SK-N-SH (cell line): ENCODE measurements at regions not wholly inside any gene's neighbourhood (a gene's known extent, or its start where the extent isn't known, plus 50 kb on each side); places are given as distances from the start of the nearest gene placed in this dataset.

Source experiments
- CTCF ChIA-PET: fragments of 300-600, 350-600 bp; formaldehyde crosslinking; extraction: SDS; loops from one replicate; lab custom pipeline; 2021; lab: Yijun Ruan, JAX
- POLR2A ChIA-PET: fragments of 350-600 bp; sonication (Branson Sonifier 250); formaldehyde crosslinking; extraction: SDS; loops from one replicate; lab custom pipeline; 2020; ENCODE audit warnings: antibody characterized with exemption, inconsistent platforms; lab: Yijun Ruan, JAX
- DNase-seq: peaks from one replicate; pipeline ENCODE4 v3.0.0; 2012
- H2AFZ ChIP-seq: fragments of 200-600 bp; sonication (generic); 2 replicates; pipeline ENCODE4 v1.8.1; 2016; ENCODE audit warnings: antibody characterized with exemption, mild to moderate bottlenecking, low read depth
- H3F3A ChIP-seq: fragments of 200-600 bp; sonication (generic); replicated peaks from 2 replicates; pipeline ENCODE3; 2016; ENCODE audit warnings: antibody characterized with exemption, mild to moderate bottlenecking; ENCODE audit not compliant: insufficient read depth
- H3K27ac ChIP-seq, 2 experiments: fragments of 200-500 bp in 1 of 2; fragments of 200-600 bp in 1 of 2; sonication (Bioruptor generic) in 1 of 2; sonication (generic), shearing (Covaris generic) in 1 of 2; 2 replicates each; pipeline versions ENCODE4 v1.5.1 to v1.6.1; 2014 to 2016; ENCODE audit warnings: low read depth in 2 of 2, inconsistent platforms in 1 of 2, low read length in 1 of 2, mild to moderate bottlenecking in 1 of 2, mixed read lengths in 1 of 2
- H3K27me3 ChIP-seq: fragments of 200-600 bp; sonication (generic), shearing (Covaris generic); 2 replicates; pipeline ENCODE4 v1.6.1; 2016; ENCODE audit warnings: mixed run types; ENCODE audit not compliant: insufficient read depth
- H3K36me3 ChIP-seq, 2 experiments: fragments of 200-500 bp in 1 of 2; fragments of 200-600 bp in 1 of 2; sonication (Bioruptor generic) in 1 of 2; sonication (generic) in 1 of 2; replicated peaks in 1 of 2; 2 replicates each; pipeline versions ENCODE3 to v1.5.1; 2014 to 2016; ENCODE audit warnings: low read length in 1 of 2, mild to moderate bottlenecking in 1 of 2; ENCODE audit not compliant: insufficient read depth in 2 of 2, control insufficient read depth in 1 of 2
- H3K4me1 ChIP-seq, 2 experiments: fragments of 200-500 bp in 1 of 2; fragments of 200-600 bp in 1 of 2; sonication (Bioruptor generic) in 1 of 2; sonication (generic), shearing (Covaris generic) in 1 of 2; 2 replicates each; pipeline versions ENCODE4 v1.5.1 to v1.6.1; 2014 to 2016; ENCODE audit warnings: low read depth in 1 of 2, low read length in 1 of 2, mixed run types in 1 of 2; ENCODE audit not compliant: insufficient read depth in 2 of 2, control insufficient read depth in 1 of 2
- H3K4me2 ChIP-seq: fragments of 200-600 bp; sonication (generic), shearing (Covaris generic); 2 replicates; pipeline ENCODE4 v1.6.1; 2017; ENCODE audit warnings: mixed run types
- H3K4me3 ChIP-seq, 2 experiments: fragments of 200-500 bp in 1 of 2; fragments of 200-600 bp in 1 of 2; sonication (Bioruptor generic) in 1 of 2; sonication (generic), shearing (Covaris generic) in 1 of 2; 2 replicates each; pipeline versions ENCODE4 v1.5.1 to v1.8.1; 2014 to 2016; ENCODE audit warnings: low read depth in 2 of 2, inconsistent platforms in 1 of 2, low read length in 1 of 2, mild to moderate bottlenecking in 1 of 2, mixed read lengths in 1 of 2, moderate library complexity in 1 of 2
- H3K79me2 ChIP-seq: fragments of 200-600 bp; sonication (generic); 2 replicates; pipeline ENCODE4 v1.8.1; 2017; ENCODE audit warnings: mild to moderate bottlenecking; ENCODE audit not compliant: insufficient read depth
- H3K9ac ChIP-seq: fragments of 200-600 bp; sonication (generic); 2 replicates; pipeline ENCODE4 v1.6.1; 2017; ENCODE audit warnings: mixed run types
- H3K9me2 ChIP-seq: fragments of 200-600 bp; sonication (generic); 2 replicates; pipeline ENCODE4 v1.6.1; 2017; ENCODE audit warnings: mixed run types
- H3K9me3 ChIP-seq: fragments of 200-600 bp; sonication (generic); 2 replicates; pipeline ENCODE4 v1.6.1; 2017; ENCODE audit warnings: mixed run types, mild to moderate bottlenecking, moderate library complexity
- H4K20me1 ChIP-seq: fragments of 200-600 bp; sonication (generic); 2 replicates; pipeline ENCODE4 v1.6.1; 2017; ENCODE audit warnings: mild to moderate bottlenecking, mixed run types; ENCODE audit not compliant: insufficient read depth
- CHD2 ChIP-seq: fragments of 150-350 bp; IDR thresholded peaks from 2 replicates; pipeline ENCODE4 v1.6.1; 2018; ENCODE audit warnings: low read length; ENCODE audit not compliant: partially characterized antibody
- EZH2phosphoT487 ChIP-seq: fragments of 200-600 bp; sonication (generic); IDR thresholded peaks from 2 replicates; pipeline ENCODE4 v1.6.1; 2017; ENCODE audit warnings: low read depth, mixed run types, mild to moderate bottlenecking, antibody characterized with exemption, moderate library complexity, borderline replicate concordance
- FOSL2 ChIP-seq: IDR thresholded peaks from 2 replicates; pipeline ENCODE4 v1.4.0; 2012; ENCODE audit warnings: low read depth, mild to moderate bottlenecking, moderate library complexity, borderline replicate concordance
- FOXJ3 ChIP-seq: sonication (generic); formaldehyde crosslinking; IDR thresholded peaks from 2 replicates; pipeline ENCODE4 v1.5.1; 2020; ENCODE audit warnings: mild to moderate bottlenecking, missing genetic modification reagents
- FOXM1 ChIP-seq: IDR thresholded peaks from 2 replicates; pipeline ENCODE4 v1.4.0; 2012; ENCODE audit warnings: low read depth, mild to moderate bottlenecking
- GABPA ChIP-seq: IDR thresholded peaks from 2 replicates; pipeline ENCODE4 v1.4.0; 2012; ENCODE audit warnings: low read depth, mild to moderate bottlenecking
- MXI1 ChIP-seq: IDR thresholded peaks from 2 replicates; pipeline ENCODE4 v1.6.1; 2012; ENCODE audit warnings: mild to moderate bottlenecking, low read depth, low read length, improper control_type of control experiment
- NFIC ChIP-seq: IDR thresholded peaks from 2 replicates; pipeline ENCODE4 v1.4.0; 2012; ENCODE audit warnings: borderline replicate concordance
- POLR2AphosphoS5 ChIP-seq: IDR thresholded peaks from 2 replicates; pipeline ENCODE4 v1.6.1; 2012; ENCODE audit warnings: low read depth, low read length
- RCOR1 ChIP-seq: fragments of 150-350 bp; IDR thresholded peaks from 2 replicates; pipeline ENCODE4 v1.6.1; 2017; ENCODE audit warnings: antibody characterized with exemption, low read length
- RFX5 ChIP-seq: IDR thresholded peaks from 2 replicates; pipeline ENCODE4 v1.6.1; 2012; ENCODE audit warnings: mild to moderate bottlenecking, improper control_type of control experiment, low read length
- RXRA ChIP-seq: IDR thresholded peaks from 2 replicates; pipeline ENCODE4 v1.4.0; 2012; ENCODE audit warnings: low read depth, mild to moderate bottlenecking, borderline replicate concordance
- TAF1 ChIP-seq: IDR thresholded peaks from 2 replicates; pipeline ENCODE4 v1.6.1; 2012; ENCODE audit warnings: low read depth, mild to moderate bottlenecking, low read length, moderate library complexity, borderline replicate concordance
- TCF12 ChIP-seq: IDR thresholded peaks from 2 replicates; pipeline ENCODE4 v1.4.0; 2012
- WGBS: methylation state at CpG from one replicate; pipeline ENCODE4 v1.1.6; 2017; ENCODE audit warnings: low lambda C conversion rate; 5-methylcytosine and 5-hydroxymethylcytosine counted together
- TF ChIP-seq, protein P1 (sequence below): IDR thresholded peaks from 2 replicates; pipeline ENCODE4 v1.6.1; 2012; ENCODE audit warnings: mild to moderate bottlenecking, low read depth, low read length, moderate library complexity
- TF ChIP-seq, protein P2 (sequence below): IDR thresholded peaks from 2 replicates; pipeline ENCODE4 v1.4.0; 2012; ENCODE audit warnings: low read depth, borderline replicate concordance
- TF ChIP-seq, protein P3 (sequence below): IDR thresholded peaks from 2 replicates; pipeline ENCODE4; 2012
- TF ChIP-seq, protein P4 (sequence below): IDR thresholded peaks from 2 replicates; pipeline ENCODE4 v1.4.0; 2012; ENCODE audit warnings: low read depth
- TF ChIP-seq, protein P5 (sequence below): IDR thresholded peaks from 2 replicates; pipeline ENCODE4 v1.4.0; 2012; ENCODE audit warnings: low read depth, borderline replicate concordance
- TF ChIP-seq, protein P6 (sequence below): fragments of 150-350 bp; IDR thresholded peaks from 2 replicates; pipeline ENCODE4 v1.6.1; 2017; ENCODE audit warnings: antibody characterized with exemption, low read length, low read depth, borderline replicate concordance

DNA sequence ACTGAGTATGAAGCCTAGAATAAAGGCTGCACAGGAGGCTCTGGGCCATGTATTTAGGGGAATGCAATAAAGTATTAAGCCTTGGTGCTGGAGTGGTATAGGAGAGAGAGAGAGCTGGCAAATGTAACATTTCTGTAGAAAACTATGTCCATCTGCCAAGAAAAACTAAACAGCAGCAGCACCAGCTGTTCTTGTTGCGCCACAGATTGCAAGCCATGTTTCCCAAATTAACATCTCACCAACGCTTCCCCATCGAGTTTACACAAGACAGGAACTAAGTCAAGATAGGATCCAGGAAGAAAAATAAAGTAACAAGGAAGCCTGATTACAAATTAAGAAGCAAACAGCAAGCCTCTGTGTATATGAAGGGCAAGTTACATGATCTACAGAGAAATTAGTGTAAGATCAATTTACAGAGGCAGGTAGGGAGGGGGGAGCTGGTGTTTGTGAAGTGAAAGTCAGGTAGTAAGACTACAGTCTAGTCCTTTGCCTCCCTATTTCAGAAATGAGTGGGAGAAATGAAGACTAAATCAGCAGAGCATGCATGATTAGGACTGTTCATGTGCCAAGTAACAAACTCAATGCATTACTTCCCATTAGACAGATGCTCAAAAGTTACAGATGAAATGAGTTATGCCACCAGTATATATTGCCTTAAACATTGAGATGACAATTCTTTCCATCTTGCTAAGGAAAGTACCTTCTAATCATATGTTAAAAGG, 900.5 kb downstream of the EPHA3 start (continued):
- TF ChIP-seq, protein P1, sequence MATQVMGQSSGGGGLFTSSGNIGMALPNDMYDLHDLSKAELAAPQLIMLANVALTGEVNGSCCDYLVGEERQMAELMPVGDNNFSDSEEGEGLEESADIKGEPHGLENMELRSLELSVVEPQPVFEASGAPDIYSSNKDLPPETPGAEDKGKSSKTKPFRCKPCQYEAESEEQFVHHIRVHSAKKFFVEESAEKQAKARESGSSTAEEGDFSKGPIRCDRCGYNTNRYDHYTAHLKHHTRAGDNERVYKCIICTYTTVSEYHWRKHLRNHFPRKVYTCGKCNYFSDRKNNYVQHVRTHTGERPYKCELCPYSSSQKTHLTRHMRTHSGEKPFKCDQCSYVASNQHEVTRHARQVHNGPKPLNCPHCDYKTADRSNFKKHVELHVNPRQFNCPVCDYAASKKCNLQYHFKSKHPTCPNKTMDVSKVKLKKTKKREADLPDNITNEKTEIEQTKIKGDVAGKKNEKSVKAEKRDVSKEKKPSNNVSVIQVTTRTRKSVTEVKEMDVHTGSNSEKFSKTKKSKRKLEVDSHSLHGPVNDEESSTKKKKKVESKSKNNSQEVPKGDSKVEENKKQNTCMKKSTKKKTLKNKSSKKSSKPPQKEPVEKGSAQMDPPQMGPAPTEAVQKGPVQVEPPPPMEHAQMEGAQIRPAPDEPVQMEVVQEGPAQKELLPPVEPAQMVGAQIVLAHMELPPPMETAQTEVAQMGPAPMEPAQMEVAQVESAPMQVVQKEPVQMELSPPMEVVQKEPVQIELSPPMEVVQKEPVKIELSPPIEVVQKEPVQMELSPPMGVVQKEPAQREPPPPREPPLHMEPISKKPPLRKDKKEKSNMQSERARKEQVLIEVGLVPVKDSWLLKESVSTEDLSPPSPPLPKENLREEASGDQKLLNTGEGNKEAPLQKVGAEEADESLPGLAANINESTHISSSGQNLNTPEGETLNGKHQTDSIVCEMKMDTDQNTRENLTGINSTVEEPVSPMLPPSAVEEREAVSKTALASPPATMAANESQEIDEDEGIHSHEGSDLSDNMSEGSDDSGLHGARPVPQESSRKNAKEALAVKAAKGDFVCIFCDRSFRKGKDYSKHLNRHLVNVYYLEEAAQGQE: no peak

DNA sequence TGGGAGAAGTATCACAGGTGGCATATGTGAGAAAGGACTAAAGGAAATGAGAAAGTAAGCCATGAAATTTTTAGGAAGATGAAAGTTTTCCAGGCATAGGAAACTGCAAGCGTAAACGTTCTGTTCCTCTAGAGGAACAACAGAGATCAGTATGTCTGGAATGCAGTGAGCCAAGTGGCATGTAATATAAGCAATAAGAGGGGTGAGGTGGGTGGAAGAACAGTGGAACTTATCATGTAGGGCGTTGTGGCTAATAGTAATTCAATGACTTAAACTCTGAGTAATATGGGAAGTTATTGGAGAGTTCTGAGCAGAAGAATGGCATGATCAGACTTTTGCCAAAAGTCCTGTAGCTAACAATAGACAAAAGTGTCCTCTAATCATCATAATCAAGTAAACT, 902.9 kb downstream of the EPHA3 start:
- no peaks in the 10 kb centered on the region for H3K79me2 ChIP-seq
- no peak overlapping the region for H2AFZ ChIP-seq
- H3K9ac ChIP-seq: no peak overlapping the region
- no peaks in the 10 kb centered on the region for H3K9me3 ChIP-seq
- H4K20me1 ChIP-seq: no peaks in the 10 kb centered on the region
- 4% methylated on average over 3 of the region's 3 CpGs for WGBS
- TF ChIP-seq EZH2phosphoT487 (no peak), FOXM1 (no peak), TCF12 (no peak), RXRA (no peak), MXI1 (no peak), RCOR1 (no peak), NFIC (no peak), FOSL2 (no peak), TAF1 (no peak), RFX5 (no peak), GABPA (no peak), CHD2 (no peak), POLR2AphosphoS5 (no peak), FOXJ3 (CRISPR knock-in tag) (no peak)
- TF ChIP-seq, protein P2, sequence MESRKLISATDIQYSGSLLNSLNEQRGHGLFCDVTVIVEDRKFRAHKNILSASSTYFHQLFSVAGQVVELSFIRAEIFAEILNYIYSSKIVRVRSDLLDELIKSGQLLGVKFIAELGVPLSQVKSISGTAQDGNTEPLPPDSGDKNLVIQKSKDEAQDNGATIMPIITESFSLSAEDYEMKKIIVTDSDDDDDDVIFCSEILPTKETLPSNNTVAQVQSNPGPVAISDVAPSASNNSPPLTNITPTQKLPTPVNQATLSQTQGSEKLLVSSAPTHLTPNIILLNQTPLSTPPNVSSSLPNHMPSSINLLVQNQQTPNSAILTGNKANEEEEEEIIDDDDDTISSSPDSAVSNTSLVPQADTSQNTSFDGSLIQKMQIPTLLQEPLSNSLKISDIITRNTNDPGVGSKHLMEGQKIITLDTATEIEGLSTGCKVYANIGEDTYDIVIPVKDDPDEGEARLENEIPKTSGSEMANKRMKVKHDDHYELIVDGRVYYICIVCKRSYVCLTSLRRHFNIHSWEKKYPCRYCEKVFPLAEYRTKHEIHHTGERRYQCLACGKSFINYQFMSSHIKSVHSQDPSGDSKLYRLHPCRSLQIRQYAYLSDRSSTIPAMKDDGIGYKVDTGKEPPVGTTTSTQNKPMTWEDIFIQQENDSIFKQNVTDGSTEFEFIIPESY: no peak
- TF ChIP-seq, protein P3, sequence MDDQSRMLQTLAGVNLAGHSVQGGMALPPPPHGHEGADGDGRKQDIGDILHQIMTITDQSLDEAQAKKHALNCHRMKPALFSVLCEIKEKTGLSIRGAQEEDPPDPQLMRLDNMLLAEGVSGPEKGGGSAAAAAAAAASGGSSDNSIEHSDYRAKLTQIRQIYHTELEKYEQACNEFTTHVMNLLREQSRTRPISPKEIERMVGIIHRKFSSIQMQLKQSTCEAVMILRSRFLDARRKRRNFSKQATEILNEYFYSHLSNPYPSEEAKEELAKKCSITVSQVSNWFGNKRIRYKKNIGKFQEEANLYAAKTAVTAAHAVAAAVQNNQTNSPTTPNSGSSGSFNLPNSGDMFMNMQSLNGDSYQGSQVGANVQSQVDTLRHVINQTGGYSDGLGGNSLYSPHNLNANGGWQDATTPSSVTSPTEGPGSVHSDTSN: no peak
- TF ChIP-seq, protein P4, sequence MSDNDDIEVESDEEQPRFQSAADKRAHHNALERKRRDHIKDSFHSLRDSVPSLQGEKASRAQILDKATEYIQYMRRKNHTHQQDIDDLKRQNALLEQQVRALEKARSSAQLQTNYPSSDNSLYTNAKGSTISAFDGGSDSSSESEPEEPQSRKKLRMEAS: no peak
- TF ChIP-seq, protein P5, sequence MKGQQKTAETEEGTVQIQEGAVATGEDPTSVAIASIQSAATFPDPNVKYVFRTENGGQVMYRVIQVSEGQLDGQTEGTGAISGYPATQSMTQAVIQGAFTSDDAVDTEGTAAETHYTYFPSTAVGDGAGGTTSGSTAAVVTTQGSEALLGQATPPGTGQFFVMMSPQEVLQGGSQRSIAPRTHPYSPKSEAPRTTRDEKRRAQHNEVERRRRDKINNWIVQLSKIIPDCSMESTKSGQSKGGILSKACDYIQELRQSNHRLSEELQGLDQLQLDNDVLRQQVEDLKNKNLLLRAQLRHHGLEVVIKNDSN: no peak
- TF ChIP-seq, protein P6, sequence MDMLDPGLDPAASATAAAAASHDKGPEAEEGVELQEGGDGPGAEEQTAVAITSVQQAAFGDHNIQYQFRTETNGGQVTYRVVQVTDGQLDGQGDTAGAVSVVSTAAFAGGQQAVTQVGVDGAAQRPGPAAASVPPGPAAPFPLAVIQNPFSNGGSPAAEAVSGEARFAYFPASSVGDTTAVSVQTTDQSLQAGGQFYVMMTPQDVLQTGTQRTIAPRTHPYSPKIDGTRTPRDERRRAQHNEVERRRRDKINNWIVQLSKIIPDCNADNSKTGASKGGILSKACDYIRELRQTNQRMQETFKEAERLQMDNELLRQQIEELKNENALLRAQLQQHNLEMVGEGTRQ: no peak
- H3K4me1 ChIP-seq: no peaks in the 10 kb centered on the region
- H3K4me2 ChIP-seq: no peak overlapping the region
- no peak for DNase-seq
- H3F3A ChIP-seq: no peaks in the 10 kb centered on the region
- ChIA-PET CTCF (no interaction called here), POLR2A (no interaction called here)
- no peak overlapping the region for H3K4me3 ChIP-seq
- no peaks in the 10 kb centered on the region for H3K36me3 ChIP-seq
- no peaks in the 10 kb centered on the region for H3K27me3 ChIP-seq
- no peak overlapping the region for H3K27ac ChIP-seq
- H3K9me2 ChIP-seq: no peaks in the 10 kb centered on the region
